PC-9 (cell line): ENCODE measurements at regions not wholly inside any gene's neighbourhood (a gene's known extent, or its start where the extent isn't known, plus 50 kb on each side); places are given as distances from the start of the nearest gene placed in this dataset.
"Not testable (repeated sequence)": the region's sequence is repeated elsewhere in the genome, so short reads cannot be mapped to it uniquely, and the experiment has no call there.

Source experiments
- BruUV-seq: library from RNA; stranded (reverse); fragments of 400-500 nt; replicated peaks from 2 replicates; lab custom pipeline; 2021; lab: Mats Ljungman, UMichigan
- CTCF ChIA-PET: fragments of 300-600 bp; sonication (Branson Sonifier 250); formaldehyde crosslinking; loops from one replicate; lab custom pipeline; 2022; ENCODE audit warnings: antibody characterized with exemption; lab: Charles Lee
- POLR2A ChIA-PET: fragments of 300-600 bp; sonication (Branson Sonifier 250); formaldehyde crosslinking; loops from one replicate; lab custom pipeline; 2022; ENCODE audit warnings: antibody characterized with exemption; ENCODE audit not compliant: unreplicated experiment; lab: Charles Lee
- DNase-seq, 2 experiments: peaks; one replicate each; pipeline versions ENCODE4 v3.0.0 to v3.0.0-alpha.2; 2015 to 2022; ENCODE audit warnings: mixed read lengths in 1 of 2
- H2AFZ ChIP-seq: fragments of 200-600 bp; sonication (generic); 2 replicates; pipeline ENCODE4 v1.8.1; 2017; ENCODE audit warnings: antibody characterized with exemption
- H3F3A ChIP-seq: fragments of 200-600 bp; sonication (generic); 2 replicates; pipeline ENCODE4 v1.8.1; 2017; ENCODE audit warnings: antibody characterized with exemption, mild to moderate bottlenecking, low read depth; ENCODE audit not compliant: insufficient read depth
- H3K27ac ChIP-seq: fragments of 200-600 bp; sonication (generic); 2 replicates; pipeline ENCODE4 v1.6.1; 2016; ENCODE audit warnings: mixed run types
- H3K27me3 ChIP-seq: fragments of 200-600 bp; sonication (generic); 2 replicates; pipeline ENCODE4 v1.6.1; 2016; ENCODE audit warnings: low read depth, mixed run types; ENCODE audit not compliant: insufficient read depth
- H3K36me3 ChIP-seq: fragments of 200-600 bp; sonication (generic); 2 replicates; pipeline ENCODE4 v1.6.1; 2016; ENCODE audit warnings: low read depth, mixed run types
- H3K4me1 ChIP-seq: fragments of 200-600 bp; sonication (generic); replicated peaks from 2 replicates; pipeline ENCODE4 v1.6.1; 2016; ENCODE audit warnings: mixed run types; ENCODE audit not compliant: insufficient read depth
- H3K4me2 ChIP-seq: fragments of 200-600 bp; sonication (generic); 2 replicates; pipeline ENCODE4 v1.6.1; 2017; ENCODE audit warnings: mixed run types
- H3K4me3 ChIP-seq: fragments of 200-600 bp; sonication (generic); 2 replicates; pipeline ENCODE4 v1.6.1; 2016; ENCODE audit warnings: mixed run types
- H3K79me2 ChIP-seq: fragments of 200-600 bp; sonication (generic); 2 replicates; pipeline ENCODE4 v1.6.1; 2017; ENCODE audit warnings: low read depth, mixed run types
- H3K9me2 ChIP-seq: fragments of 200-600 bp; sonication (generic); 2 replicates; pipeline ENCODE4 v1.8.1; 2017; ENCODE audit warnings: mild to moderate bottlenecking; ENCODE audit not compliant: insufficient read depth
- H3K9me3 ChIP-seq: fragments of 200-600 bp; sonication (generic); 2 replicates; pipeline ENCODE4 v1.8.1; 2016; ENCODE audit warnings: low read depth; ENCODE audit not compliant: insufficient read depth
- H4K20me1 ChIP-seq: fragments of 200-600 bp; sonication (generic); 2 replicates; pipeline ENCODE4 v1.8.1; 2017; ENCODE audit not compliant: insufficient read depth
- CTCF ChIP-seq: fragments of 200-600 bp; sonication (generic); conservative IDR thresholded peaks from 2 replicates; pipeline ENCODE4 v1.6.1; 2017; ENCODE audit warnings: mixed run types, antibody characterized with exemption, mild to moderate bottlenecking, moderate library complexity
- EZH2 ChIP-seq: fragments of 200-600 bp; sonication (generic); IDR thresholded peaks from 2 replicates; pipeline ENCODE4 v1.8.0; 2017; ENCODE audit warnings: antibody characterized with exemption, low read depth
- intact Hi-C: fragments of 100-400 bp; cut with micrococcal nuclease; formaldehyde crosslinking; loops from one replicate; pipeline ENCODE4 v1.10.0; 2022; ENCODE audit not compliant: unreplicated experiment

- no peaks in the 10 kb centered on the region for H3K79me2 ChIP-seq
- intact Hi-C loops, result no loop called here
- H3K9me2 ChIP-seq, result no peaks in the 10 kb centered on the region
- H3K36me3 ChIP-seq, result no peaks in the 10 kb centered on the region
- peaks cover 11% of the 10 kb centered on the region; the same call in 1 of the 2 replicates for H3K9me3 ChIP-seq
- ChIA-PET CTCF (no interaction called here), POLR2A (no interaction called here)
- no peak overlapping the region for H3K4me3 ChIP-seq
- no peak overlapping the region for H3K27ac ChIP-seq
- H4K20me1 ChIP-seq, result no peaks in the 10 kb centered on the region
- no peak for TF ChIP-seq EZH2
- TF ChIP-seq CTCF, result no peak
- no peak overlapping the region for H2AFZ ChIP-seq
- H3F3A ChIP-seq, result no peaks in the 10 kb centered on the region
- no peaks in the 10 kb centered on the region for H3K27me3 ChIP-seq
- no peaks in the 10 kb centered on the region for H3K4me1 ChIP-seq
- no peak for DNase-seq
- BruUV-seq, result no TSS peak
- H3K4me2 ChIP-seq, result no peak overlapping the region
These were observed 54.4 kb upstream of the MSH6 start for GRCh38 chr2:47728551-47728950.

- Histone ChIP-seq H3K27ac (no peak overlapping the region), H3K79me2 (no peaks in the 10 kb centered on the region), H3K4me1 (no peaks in the 10 kb centered on the region), H3K4me2 (no peak overlapping the region), H3K27me3 (no peaks in the 10 kb centered on the region), H3K4me3 (no peak overlapping the region), H3K9me2 (no peaks in the 10 kb centered on the region), H3K36me3 (no peaks in the 10 kb centered on the region), H2AFZ (no peak overlapping the region), H3K9me3 (peaks cover 11% of the 10 kb centered on the region; the same call in 1 of the 2 replicates), H3F3A (no peaks in the 10 kb centered on the region), H4K20me1 (no peaks in the 10 kb centered on the region)
- CTCF ChIA-PET, result no interaction called here
- intact Hi-C loops, result no loop called here
- POLR2A ChIA-PET, result no interaction called here
- no peak for DNase-seq
- no TSS peak for BruUV-seq
- TF ChIP-seq EZH2, result no peak
- no peak for TF ChIP-seq CTCF
These were observed 55.0 kb upstream of the MSH6 start for GRCh38 chr2:47727956-47728355.

- H3K4me1 ChIP-seq, H3K27me3 ChIP-seq, POLR2A ChIA-PET, BruUV-seq, H3K4me3 ChIP-seq, H3K79me2 ChIP-seq, H3K4me2 ChIP-seq, DNase-seq, H3K9me2 ChIP-seq, H2AFZ ChIP-seq, H3K27ac ChIP-seq, intact Hi-C loops, H3K36me3 ChIP-seq, H3F3A ChIP-seq, H4K20me1 ChIP-seq: not testable (repeated sequence)
- H3K9me3 ChIP-seq, result peaks cover 11% of the 10 kb centered on the region; the same call in 1 of the 2 replicates
- CTCF ChIA-PET, result interaction anchor here (0.6 kb wide), 2 partner anchors 73 to 625 kb away, joined by 3 to 4 read pairs; no protein-coding TSS in a partner anchor
These were observed 56.0 kb upstream of the MSH6 start for GRCh38 chr2:47726978-47727377.

GRCh38 chr2:47725808-47726207 is 57.1 kb upstream of the MSH6 start:
- H3F3A ChIP-seq, result no peaks in the 10 kb centered on the region
- no TSS peak for BruUV-seq
- TF ChIP-seq EZH2, result no peak
- TF ChIP-seq CTCF, result no peak
- H3K36me3 ChIP-seq, result no peaks in the 10 kb centered on the region
- no peak overlapping the region for H3K27ac ChIP-seq
- H3K79me2 ChIP-seq, result no peaks in the 10 kb centered on the region
- ChIA-PET POLR2A (no interaction called here), CTCF (no interaction called here)
- no peaks in the 10 kb centered on the region for H3K9me2 ChIP-seq
- DNase-seq, result no peak
- no peaks in the 10 kb centered on the region for H3K27me3 ChIP-seq
- no peak overlapping the region for H2AFZ ChIP-seq
- intact Hi-C loops, result no loop called here
- no peaks in the 10 kb centered on the region for H4K20me1 ChIP-seq
- no peak overlapping the region for H3K4me2 ChIP-seq
- H3K9me3 ChIP-seq, result peaks cover 11% of the 10 kb centered on the region; the same call in 1 of the 2 replicates
- H3K4me1 ChIP-seq, result no peaks in the 10 kb centered on the region
- H3K4me3 ChIP-seq, result no peak overlapping the region
